OCI-LY7 (cell line): ENCODE measurements at regions not wholly inside any gene's neighbourhood (a gene's known extent, or its start where the extent isn't known, plus 50 kb on each side); places are given as distances from the start of the nearest gene placed in this dataset.

Experiments used
- EZH2phosphoT487 ChIP-seq: fragments of 200-600 bp; sonication (generic); IDR thresholded peaks from 2 replicates; pipeline ENCODE4 v1.6.1; 2018; ENCODE audit warnings: low read depth, borderline replicate concordance, mild to moderate bottlenecking, mixed run types, antibody characterized with exemption, low read length, moderate library complexity, mixed read lengths
- TF ChIP-seq, protein P1 (sequence below): fragments of 200-600 bp; sonication (generic); conservative IDR thresholded peaks from 2 replicates; pipeline ENCODE4 v1.5.1; 2014; ENCODE audit warnings: mild to moderate bottlenecking, antibody characterized with exemption, low read length, moderate library complexity, mixed read lengths

GRCh38 chr12:73935817-73936216 is 601.8 kb upstream of the ATXN7L3B start:
- TF ChIP-seq, protein P1, sequence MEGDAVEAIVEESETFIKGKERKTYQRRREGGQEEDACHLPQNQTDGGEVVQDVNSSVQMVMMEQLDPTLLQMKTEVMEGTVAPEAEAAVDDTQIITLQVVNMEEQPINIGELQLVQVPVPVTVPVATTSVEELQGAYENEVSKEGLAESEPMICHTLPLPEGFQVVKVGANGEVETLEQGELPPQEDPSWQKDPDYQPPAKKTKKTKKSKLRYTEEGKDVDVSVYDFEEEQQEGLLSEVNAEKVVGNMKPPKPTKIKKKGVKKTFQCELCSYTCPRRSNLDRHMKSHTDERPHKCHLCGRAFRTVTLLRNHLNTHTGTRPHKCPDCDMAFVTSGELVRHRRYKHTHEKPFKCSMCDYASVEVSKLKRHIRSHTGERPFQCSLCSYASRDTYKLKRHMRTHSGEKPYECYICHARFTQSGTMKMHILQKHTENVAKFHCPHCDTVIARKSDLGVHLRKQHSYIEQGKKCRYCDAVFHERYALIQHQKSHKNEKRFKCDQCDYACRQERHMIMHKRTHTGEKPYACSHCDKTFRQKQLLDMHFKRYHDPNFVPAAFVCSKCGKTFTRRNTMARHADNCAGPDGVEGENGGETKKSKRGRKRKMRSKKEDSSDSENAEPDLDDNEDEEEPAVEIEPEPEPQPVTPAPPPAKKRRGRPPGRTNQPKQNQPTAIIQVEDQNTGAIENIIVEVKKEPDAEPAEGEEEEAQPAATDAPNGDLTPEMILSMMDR = peak; percentile 64
- no peak for TF ChIP-seq EZH2phosphoT487
